H9 (cell line): ENCODE measurements at regions not wholly inside any gene's neighbourhood (a gene's known extent, or its start where the extent isn't known, plus 50 kb on each side); places are given as distances from the start of the nearest gene placed in this dataset.

ENCODE experiments used
- DNase-seq: peaks from one replicate; pipeline ENCODE4 v3.0.0-alpha.2; 2017
- H2AFZ ChIP-seq: one replicate; pipeline ENCODE4 v1.6.1; 2013; ENCODE audit warnings: mild to moderate bottlenecking, low read length, control low read depth, moderate library complexity
- H2AK5ac ChIP-seq: 2 replicates; pipeline ENCODE4 v1.6.1; 2013; ENCODE audit warnings: low read length, control low read depth, mixed read lengths; ENCODE audit not compliant: insufficient read length
- H2BK120ac ChIP-seq: one replicate; pipeline ENCODE4 v1.6.1; 2013; ENCODE audit warnings: low read depth, mild to moderate bottlenecking, low read length, control low read depth, inconsistent platforms; ENCODE audit not compliant: poor library complexity, severe bottlenecking
- H2BK12ac ChIP-seq: 2 replicates; pipeline ENCODE4 v1.6.1; 2013; ENCODE audit warnings: low read length, control low read depth, mixed read lengths, low read depth; ENCODE audit not compliant: insufficient read length
- H2BK15ac ChIP-seq: 2 replicates; pipeline ENCODE4 v1.6.1; 2013; ENCODE audit warnings: low read depth, low read length, control low read depth
- H2BK20ac ChIP-seq: one replicate; pipeline ENCODE4 v1.6.1; 2013; ENCODE audit warnings: low read depth, mild to moderate bottlenecking, low read length, control low read depth, inconsistent platforms; ENCODE audit not compliant: poor library complexity, severe bottlenecking
- H2BK5ac ChIP-seq: 2 replicates; pipeline ENCODE4 v1.6.1; 2013; ENCODE audit warnings: low read length, control low read depth, mixed read lengths; ENCODE audit not compliant: insufficient read length
- H3K14ac ChIP-seq: 2 replicates; pipeline ENCODE4 v1.6.1; 2013; ENCODE audit warnings: low read length, control low read depth; ENCODE audit not compliant: insufficient read depth
- H3K18ac ChIP-seq: 2 replicates; pipeline ENCODE4 v1.6.1; 2013; ENCODE audit warnings: low read depth, mild to moderate bottlenecking, mixed read lengths, low read length, control low read depth; ENCODE audit not compliant: insufficient read length
- H3K23ac ChIP-seq: 2 replicates; pipeline ENCODE4 v1.6.1; 2013; ENCODE audit warnings: low read length, control low read depth, mixed read lengths, low read depth; ENCODE audit not compliant: insufficient read length
- H3K23me2 ChIP-seq: 2 replicates; pipeline ENCODE4 v1.6.1; 2013; ENCODE audit warnings: low read depth, mild to moderate bottlenecking, mixed read lengths, low read length, control low read depth; ENCODE audit not compliant: insufficient read length, poor library complexity, severe bottlenecking
- H3K27ac ChIP-seq: 2 replicates; pipeline ENCODE4 v1.5.1; 2013; ENCODE audit warnings: low read length, control low read depth, mixed read lengths, low read depth; ENCODE audit not compliant: insufficient read length
- H3K27me3 ChIP-seq: 2 replicates; pipeline ENCODE4 v1.6.1; 2013; ENCODE audit warnings: low read length, control low read depth, inconsistent platforms; ENCODE audit not compliant: insufficient read depth
- H3K4ac ChIP-seq: 2 replicates; pipeline ENCODE4 v1.6.1; 2013; ENCODE audit warnings: low read depth, mild to moderate bottlenecking, control low read depth, inconsistent platforms, low read length, moderate library complexity
- H3K4me1 ChIP-seq: 2 replicates; pipeline ENCODE4 v1.6.1; 2013; ENCODE audit warnings: low read length, control low read depth, inconsistent platforms; ENCODE audit not compliant: insufficient read depth
- H3K4me2 ChIP-seq: 2 replicates; pipeline ENCODE4 v1.6.1; 2013; ENCODE audit warnings: low read length, control low read depth, mixed read lengths; ENCODE audit not compliant: insufficient read length, insufficient read depth
- H3K56ac ChIP-seq: 2 replicates; pipeline ENCODE4 v1.6.1; 2013; ENCODE audit warnings: low read depth, mild to moderate bottlenecking, mixed read lengths, low read length, control low read depth; ENCODE audit not compliant: insufficient read length
- H3K79me1 ChIP-seq: 2 replicates; pipeline ENCODE4 v1.6.1; 2013; ENCODE audit warnings: low read depth, mild to moderate bottlenecking, moderate library complexity, low read length, control low read depth, inconsistent platforms; ENCODE audit not compliant: insufficient read depth, poor library complexity, severe bottlenecking
- H3K79me2 ChIP-seq: 2 replicates; pipeline ENCODE4 v1.6.1; 2013; ENCODE audit warnings: low read length, control low read depth, inconsistent platforms; ENCODE audit not compliant: insufficient read depth
- H3K9ac ChIP-seq: 2 replicates; pipeline ENCODE4 v1.6.1; 2013; ENCODE audit warnings: low read length, control low read depth, mixed read lengths; ENCODE audit not compliant: insufficient read length; ENCODE audit errors: extremely low read depth
- H3K9me3 ChIP-seq: one replicate; pipeline ENCODE4 v1.6.1; 2013; ENCODE audit warnings: low read depth, low read length, inconsistent platforms; ENCODE audit not compliant: control insufficient read depth
- H3T11ph ChIP-seq: one replicate; pipeline ENCODE4 v1.6.1; 2013; ENCODE audit warnings: mild to moderate bottlenecking, low read length, control low read depth, inconsistent platforms
- H4K20me1 ChIP-seq: one replicate; pipeline ENCODE4 v1.6.1; 2013; ENCODE audit not compliant: control insufficient read depth, insufficient read length, insufficient read depth
- H4K5ac ChIP-seq: 2 replicates; pipeline ENCODE4 v1.6.1; 2013; ENCODE audit warnings: low read depth, mild to moderate bottlenecking, mixed read lengths, low read length, control low read depth; ENCODE audit not compliant: insufficient read length
- H4K8ac ChIP-seq: replicated peaks from 2 replicates; pipeline ENCODE4 v1.6.1; 2013; ENCODE audit warnings: low read length, control low read depth, mixed read lengths, low read depth; ENCODE audit not compliant: insufficient read length
- H4K91ac ChIP-seq: 2 replicates; pipeline ENCODE4 v1.6.1; 2013; ENCODE audit warnings: low read depth, mild to moderate bottlenecking, moderate library complexity, mixed read lengths, low read length, control low read depth; ENCODE audit not compliant: insufficient read length
- H3K27ac Mint-ChIP-seq, 3 experiments: 2 replicates in 2 of 3; 3 replicates in 1 of 3; pipeline ENCODE4 v1.8.0; 2020 to 2021; ENCODE audit warnings: mixed read lengths in 3 of 3, mild to moderate bottlenecking in 1 of 3, moderate library complexity in 1 of 3
- H3K27me3 Mint-ChIP-seq: 2 replicates; pipeline ENCODE4 v1.8.0; 2021; ENCODE audit warnings: low read depth, mild to moderate bottlenecking, moderate library complexity, mixed read lengths
- H3K36me3 Mint-ChIP-seq, 3 experiments: 2 replicates in 2 of 3; 3 replicates in 1 of 3; pipeline ENCODE4 v1.8.0; 2020 to 2021; ENCODE audit warnings: low read depth in 3 of 3, mixed read lengths in 3 of 3; ENCODE audit not compliant: insufficient read depth in 1 of 3
- H3K4me1 Mint-ChIP-seq, 2 experiments: 2 replicates each; pipeline ENCODE4 v1.8.0; 2020; ENCODE audit warnings: mixed read lengths in 2 of 2
- H3K4me3 Mint-ChIP-seq, 2 experiments: 2 replicates in 1 of 2; 3 replicates in 1 of 2; pipeline ENCODE4 v1.8.0; 2020 to 2021; ENCODE audit warnings: mild to moderate bottlenecking in 2 of 2, mixed read lengths in 2 of 2, moderate library complexity in 1 of 2
- H3K9me3 Mint-ChIP-seq, 2 experiments: 2 replicates in 1 of 2; 3 replicates in 1 of 2; pipeline ENCODE4 v1.8.0; 2020; ENCODE audit warnings: mild to moderate bottlenecking in 2 of 2, mixed read lengths in 2 of 2, moderate library complexity in 1 of 2
- WGBS: extraction: QIAGEN DNeasy Blood & Tissue Kit; methylation state at CpG from one replicate; pipeline ENCODE4 v1.1.7; 2013; ENCODE audit warnings: missing lambda C conversion rate, low lambda C conversion rate, mixed read lengths; ENCODE audit not compliant: insufficient read length; ENCODE audit errors: extremely low coverage; 5-methylcytosine and 5-hydroxymethylcytosine counted together
- TF ChIP-seq, protein P1 (sequence below): fragments of 200-600 bp; sonication (generic); conservative IDR thresholded peaks from 3 replicates; pipeline ENCODE4 v1.8.0; 2021; ENCODE audit warnings: antibody characterized with exemption, mild to moderate bottlenecking

DNA sequence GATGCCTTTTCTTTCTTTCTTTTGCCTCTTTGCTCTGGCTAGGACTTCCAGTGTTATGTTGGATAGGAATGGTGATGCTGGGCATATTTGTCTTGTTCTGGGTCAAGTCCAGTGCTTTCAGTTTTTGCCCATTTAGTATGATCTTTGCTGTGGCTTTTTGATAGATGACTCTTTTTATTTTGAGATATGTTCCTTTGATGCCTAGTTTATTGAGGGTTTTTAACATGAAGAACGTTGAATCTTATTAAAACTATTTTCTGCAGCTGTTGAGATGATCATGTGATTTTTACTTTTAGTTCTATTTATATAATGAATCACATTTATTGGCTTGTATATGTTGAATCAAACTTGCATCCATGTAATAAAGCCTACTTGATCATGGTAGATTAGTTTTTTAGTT lies 363.8 kb upstream of the RASGRP1 start:
- Histone ChIP-seq H3K23me2 (no peaks in the 10 kb centered on the region), H3K9me3 (no peaks in the 10 kb centered on the region), H4K20me1 (no peaks in the 10 kb centered on the region), H3K4ac (no peak overlapping the region), H3K4me1 (no peaks in the 10 kb centered on the region), H2BK15ac (no peak overlapping the region), H2BK12ac (no peak overlapping the region), H3T11ph (no peak overlapping the region), H2BK20ac (no peak overlapping the region), H3K56ac (no peak overlapping the region), H2BK5ac (no peak overlapping the region), H3K27ac (no peak overlapping the region), H3K79me1 (no peaks in the 10 kb centered on the region), H4K8ac (no peak overlapping the region), H3K27me3 (no peaks in the 10 kb centered on the region), H3K4me2 (no peak overlapping the region), H3K23ac (no peak overlapping the region), H3K18ac (no peak overlapping the region), H3K79me2 (no peaks in the 10 kb centered on the region), H3K14ac (no peak overlapping the region), H2AK5ac (no peak overlapping the region), H3K9ac (no peak overlapping the region), H4K5ac (no peak overlapping the region), H2AFZ (no peak overlapping the region), H4K91ac (no peak overlapping the region), H2BK120ac (no peak overlapping the region)
- WGBS, result no CpG with 5 or more reads among the region's 1 CpG
- Mint-ChIP-seq H3K36me3 (peaks cover 0 to 4% (median 2%) of the 10 kb centered on the region in 3 experiments; a peak in 2 of 7 replicates), H3K27me3 (no peaks in the 10 kb centered on the region), H3K9me3 (peaks cover 0 to 2% of the 10 kb centered on the region in 2 experiments; a peak in 1 of 5 replicates), H3K4me1 (peaks cover 4 to 7% of the 10 kb centered on the region in 2 experiments), H3K4me3 (no peak overlapping the region), H3K27ac (no peak overlapping the region)
- TF ChIP-seq, protein P1, sequence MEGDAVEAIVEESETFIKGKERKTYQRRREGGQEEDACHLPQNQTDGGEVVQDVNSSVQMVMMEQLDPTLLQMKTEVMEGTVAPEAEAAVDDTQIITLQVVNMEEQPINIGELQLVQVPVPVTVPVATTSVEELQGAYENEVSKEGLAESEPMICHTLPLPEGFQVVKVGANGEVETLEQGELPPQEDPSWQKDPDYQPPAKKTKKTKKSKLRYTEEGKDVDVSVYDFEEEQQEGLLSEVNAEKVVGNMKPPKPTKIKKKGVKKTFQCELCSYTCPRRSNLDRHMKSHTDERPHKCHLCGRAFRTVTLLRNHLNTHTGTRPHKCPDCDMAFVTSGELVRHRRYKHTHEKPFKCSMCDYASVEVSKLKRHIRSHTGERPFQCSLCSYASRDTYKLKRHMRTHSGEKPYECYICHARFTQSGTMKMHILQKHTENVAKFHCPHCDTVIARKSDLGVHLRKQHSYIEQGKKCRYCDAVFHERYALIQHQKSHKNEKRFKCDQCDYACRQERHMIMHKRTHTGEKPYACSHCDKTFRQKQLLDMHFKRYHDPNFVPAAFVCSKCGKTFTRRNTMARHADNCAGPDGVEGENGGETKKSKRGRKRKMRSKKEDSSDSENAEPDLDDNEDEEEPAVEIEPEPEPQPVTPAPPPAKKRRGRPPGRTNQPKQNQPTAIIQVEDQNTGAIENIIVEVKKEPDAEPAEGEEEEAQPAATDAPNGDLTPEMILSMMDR, result no peak
- DNase-seq, result no peak
